GM12874 (cell line): ENCODE measurements at regions not wholly inside any gene's neighbourhood (a gene's known extent, or its start where the extent isn't known, plus 50 kb on each side); places are given as distances from the start of the nearest gene placed in this dataset.

ENCODE experiments used
- CTCF ChIP-seq: IDR thresholded peaks from 2 replicates; pipeline ENCODE4 v1.5.1; 2011; ENCODE audit warnings: low read depth, mild to moderate bottlenecking, control low read depth, low read length, moderate library complexity; ENCODE audit not compliant: insufficient read depth

DNA sequence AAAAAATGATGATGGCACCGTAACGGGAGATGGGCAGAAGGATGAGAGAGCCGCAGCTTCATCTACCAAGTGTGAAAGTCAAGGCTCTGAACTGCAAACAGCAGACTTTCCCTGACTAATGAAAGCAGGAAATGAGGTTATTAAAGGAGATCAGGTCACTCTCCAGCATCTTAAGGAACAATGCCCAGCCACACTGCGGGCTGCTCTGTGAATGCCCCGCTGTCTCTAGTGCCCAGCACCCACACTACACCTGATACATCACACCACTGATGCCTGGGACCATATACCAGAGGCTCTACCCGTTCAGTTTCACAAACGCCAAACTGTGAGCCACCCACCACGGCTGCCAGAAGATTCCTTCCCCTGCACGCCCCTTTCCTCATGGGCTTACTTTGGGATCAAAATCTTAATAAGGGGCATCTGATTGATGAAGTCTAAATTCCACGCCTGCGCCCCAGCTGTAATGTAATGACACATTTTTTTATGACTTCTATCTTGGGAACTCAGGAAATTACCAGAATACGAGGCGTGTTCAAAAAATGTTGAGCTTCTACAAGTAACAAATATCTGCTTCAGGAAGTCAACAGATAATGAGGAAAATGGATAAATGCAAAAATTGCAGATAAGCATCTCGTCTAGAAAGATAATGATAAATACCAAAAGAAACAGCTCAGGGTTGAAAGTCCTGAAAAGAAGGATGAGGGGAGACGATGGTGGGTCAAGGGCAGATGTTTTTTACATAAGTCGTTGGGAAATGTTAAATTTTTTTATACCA is 72.0 kb downstream of the MIS18A start:
- no peak for TF ChIP-seq CTCF

DNA sequence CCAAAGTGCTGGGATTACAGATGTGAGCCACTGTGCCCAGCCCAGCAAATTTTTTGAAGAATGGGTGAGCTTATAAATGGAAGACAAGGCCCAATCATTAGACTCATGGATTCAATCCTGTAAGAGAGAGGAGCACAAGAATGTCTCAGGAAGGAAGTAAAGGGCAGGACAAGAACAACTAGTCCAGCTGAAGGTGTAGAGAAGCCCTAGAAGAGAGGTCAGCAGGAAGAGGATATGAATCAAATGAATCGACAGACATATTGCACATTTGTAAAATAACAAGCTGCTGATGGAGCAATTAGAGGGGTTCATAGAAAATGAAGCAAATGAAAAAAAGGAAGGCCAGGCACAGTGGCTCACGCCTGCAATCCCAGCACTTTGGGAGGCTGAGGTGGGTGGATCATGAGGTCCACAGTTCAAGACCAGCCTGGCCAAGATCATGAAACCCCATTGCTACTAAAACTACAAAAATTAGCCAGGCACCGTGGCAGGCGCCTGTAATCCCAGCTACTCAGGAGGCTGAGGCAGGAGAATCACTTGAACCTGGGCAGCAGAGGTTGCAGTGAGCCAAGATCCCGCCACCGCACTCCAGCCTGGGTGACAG is 74.9 kb downstream of the MIS18A start:
- no peak for TF ChIP-seq CTCF

DNA sequence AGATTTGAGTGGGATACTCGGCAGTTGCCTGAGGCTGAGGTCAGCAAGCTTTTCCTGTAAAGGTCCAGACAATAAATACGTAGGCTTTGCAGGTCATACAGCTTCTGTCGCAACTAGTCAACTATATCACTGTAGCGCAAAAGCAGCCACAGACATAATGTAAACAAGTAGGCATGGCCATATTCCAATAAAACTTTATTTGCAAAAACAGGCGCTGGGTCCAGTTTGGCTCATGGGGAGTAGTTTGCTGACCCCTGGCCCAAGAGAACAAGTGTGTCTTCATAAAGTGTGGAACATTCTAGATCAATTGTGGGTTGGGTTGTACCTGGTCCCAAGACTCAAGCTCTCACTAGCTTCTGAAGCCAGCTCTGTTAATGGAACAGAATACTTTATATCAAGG is 78.8 kb downstream of the MIS18A start:
- no peak for TF ChIP-seq CTCF

GRCh38 chr21:32198384-32198783 is 80.5 kb downstream of the MIS18A start:
- TF ChIP-seq CTCF, result no peak

DNA sequence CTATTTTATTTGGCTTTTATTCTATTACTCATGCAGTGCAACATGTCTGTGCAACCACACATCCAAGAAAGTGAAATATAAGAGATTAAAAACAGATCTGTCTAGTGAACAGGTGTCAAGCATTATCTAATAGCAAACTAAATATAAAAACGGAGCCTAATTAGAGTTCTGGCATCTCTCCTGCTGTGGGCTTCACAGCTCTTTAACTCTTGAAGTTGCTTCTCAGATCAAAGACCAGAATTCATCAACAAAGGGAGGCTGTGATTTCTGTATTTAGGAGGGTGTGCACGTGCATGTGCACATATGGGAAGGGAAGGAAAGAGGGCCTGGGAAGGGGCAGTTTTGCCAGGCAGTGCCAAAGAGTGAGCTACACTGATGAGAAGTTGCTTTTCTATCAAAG is 81.0 kb downstream of the MIS18A start:
- no peak for TF ChIP-seq CTCF

DNA sequence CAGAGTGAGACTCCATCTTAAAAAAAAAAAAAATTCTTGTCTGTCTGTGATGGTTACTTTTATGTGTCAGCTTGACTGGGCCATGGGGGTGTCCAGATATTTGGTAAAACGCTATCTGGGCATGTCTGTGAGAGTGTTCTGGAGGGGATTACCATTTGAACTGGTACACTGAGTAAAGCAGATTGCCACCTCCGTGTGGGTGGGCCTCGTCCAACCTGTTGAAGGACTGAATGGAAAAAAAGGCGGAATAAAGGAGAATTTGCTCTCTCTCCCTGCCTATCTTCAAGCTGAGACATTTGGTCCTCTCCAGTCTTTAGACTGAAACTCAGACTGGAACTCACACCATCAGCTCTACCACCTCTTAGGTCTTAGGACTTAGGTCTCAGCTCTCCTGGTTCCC is 82.8 kb downstream of the MIS18A start:
- no peak for TF ChIP-seq CTCF

DNA sequence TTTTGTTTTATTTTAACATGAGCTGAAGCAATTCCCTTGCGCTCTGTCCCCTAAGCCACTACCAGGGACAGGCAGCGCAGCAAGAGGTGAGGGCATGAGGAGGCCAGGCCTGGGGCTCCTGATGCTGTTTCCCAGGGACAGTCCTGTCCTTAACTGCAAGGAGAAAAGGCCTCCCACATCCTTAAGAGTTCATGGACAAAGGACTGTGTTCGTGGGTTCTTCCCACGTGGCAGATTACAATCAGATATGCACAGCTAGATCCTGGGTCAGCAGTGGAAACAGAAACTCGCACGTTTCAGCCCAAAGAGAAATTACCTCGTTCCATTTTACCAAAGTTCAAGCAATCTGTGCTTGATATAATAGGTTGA is 85.8 kb downstream of the MIS18A start:
- no peak for TF ChIP-seq CTCF
